GM20000 (cell line): ENCODE measurements at regions not wholly inside any gene's neighbourhood (a gene's known extent, or its start where the extent isn't known, plus 50 kb on each side); places are given as distances from the start of the nearest gene placed in this dataset.
"Not testable (repeated sequence)": the region's sequence is repeated elsewhere in the genome, so short reads cannot be mapped to it uniquely, and the experiment has no call there.

Source experiments
- DNase-seq: peaks from one replicate; pipeline ENCODE4 v3.0.0; 2012; ENCODE audit warnings: low spot score
- TF ChIP-seq, protein P1 (sequence below): IDR thresholded peaks from 2 replicates; pipeline ENCODE4 v1.5.1; 2012; ENCODE audit warnings: mild to moderate bottlenecking, control low read depth; ENCODE audit errors: extremely low read depth, missing control alignments

DNA sequence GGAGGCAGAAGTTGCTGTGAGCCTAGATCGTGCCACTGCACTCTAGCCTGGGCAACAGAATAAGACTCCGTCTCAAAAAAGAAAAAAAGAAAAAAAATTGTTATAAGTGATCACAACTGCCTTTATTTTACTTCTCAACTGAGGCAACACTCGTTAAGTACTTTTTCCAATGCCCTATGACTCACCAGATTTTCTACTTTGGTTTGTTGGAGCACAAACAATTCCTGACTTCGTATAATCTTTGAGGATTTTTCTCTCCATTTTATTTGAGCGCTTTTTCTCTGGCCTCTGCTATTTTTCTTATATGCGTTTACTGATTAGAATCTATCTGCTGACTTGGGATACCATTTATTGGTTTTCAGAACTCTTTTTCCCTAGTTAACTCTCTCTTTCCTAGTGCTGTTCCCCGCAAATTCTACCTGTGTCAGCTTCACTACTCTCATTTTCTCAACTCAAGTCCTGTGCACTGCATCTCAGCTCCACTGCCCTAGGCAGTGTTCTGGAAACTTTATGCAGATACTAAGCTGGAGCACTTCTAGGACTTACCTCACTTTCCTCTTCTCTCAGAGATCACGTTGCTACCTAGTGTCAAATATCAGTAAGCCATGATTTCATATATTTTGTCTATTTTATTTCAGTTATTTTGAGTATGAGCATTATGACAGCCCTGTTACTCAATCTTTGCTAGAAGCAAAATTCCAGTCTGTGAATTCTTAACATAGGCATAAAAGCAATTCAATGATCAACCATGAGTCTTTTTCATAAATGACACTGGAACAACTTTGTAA, 1120.1 kb upstream of the CITED2 start:
- DNase-seq: no peak
- TF ChIP-seq, protein P1, sequence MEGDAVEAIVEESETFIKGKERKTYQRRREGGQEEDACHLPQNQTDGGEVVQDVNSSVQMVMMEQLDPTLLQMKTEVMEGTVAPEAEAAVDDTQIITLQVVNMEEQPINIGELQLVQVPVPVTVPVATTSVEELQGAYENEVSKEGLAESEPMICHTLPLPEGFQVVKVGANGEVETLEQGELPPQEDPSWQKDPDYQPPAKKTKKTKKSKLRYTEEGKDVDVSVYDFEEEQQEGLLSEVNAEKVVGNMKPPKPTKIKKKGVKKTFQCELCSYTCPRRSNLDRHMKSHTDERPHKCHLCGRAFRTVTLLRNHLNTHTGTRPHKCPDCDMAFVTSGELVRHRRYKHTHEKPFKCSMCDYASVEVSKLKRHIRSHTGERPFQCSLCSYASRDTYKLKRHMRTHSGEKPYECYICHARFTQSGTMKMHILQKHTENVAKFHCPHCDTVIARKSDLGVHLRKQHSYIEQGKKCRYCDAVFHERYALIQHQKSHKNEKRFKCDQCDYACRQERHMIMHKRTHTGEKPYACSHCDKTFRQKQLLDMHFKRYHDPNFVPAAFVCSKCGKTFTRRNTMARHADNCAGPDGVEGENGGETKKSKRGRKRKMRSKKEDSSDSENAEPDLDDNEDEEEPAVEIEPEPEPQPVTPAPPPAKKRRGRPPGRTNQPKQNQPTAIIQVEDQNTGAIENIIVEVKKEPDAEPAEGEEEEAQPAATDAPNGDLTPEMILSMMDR: no peak

DNA sequence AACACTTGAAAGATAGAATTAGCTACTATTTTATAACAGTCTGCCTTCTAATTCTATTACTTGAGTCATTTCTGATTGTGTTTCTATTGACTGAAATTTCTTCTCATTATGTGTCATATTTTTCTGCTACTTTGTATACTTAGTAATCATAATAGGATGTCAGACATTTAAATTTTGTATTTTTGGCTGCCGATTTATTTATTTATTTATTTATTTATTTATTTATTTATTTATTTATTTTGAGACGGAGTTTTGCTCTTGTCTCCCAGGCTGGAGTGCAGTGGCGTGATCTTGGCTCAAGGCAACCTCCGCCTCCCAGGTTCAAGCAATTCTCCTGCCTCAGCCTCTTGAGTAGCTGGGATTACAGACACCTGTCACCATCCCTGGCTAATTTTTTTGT, 1119.0 kb upstream of the CITED2 start:
- DNase-seq: not testable (repeated sequence)

DNA sequence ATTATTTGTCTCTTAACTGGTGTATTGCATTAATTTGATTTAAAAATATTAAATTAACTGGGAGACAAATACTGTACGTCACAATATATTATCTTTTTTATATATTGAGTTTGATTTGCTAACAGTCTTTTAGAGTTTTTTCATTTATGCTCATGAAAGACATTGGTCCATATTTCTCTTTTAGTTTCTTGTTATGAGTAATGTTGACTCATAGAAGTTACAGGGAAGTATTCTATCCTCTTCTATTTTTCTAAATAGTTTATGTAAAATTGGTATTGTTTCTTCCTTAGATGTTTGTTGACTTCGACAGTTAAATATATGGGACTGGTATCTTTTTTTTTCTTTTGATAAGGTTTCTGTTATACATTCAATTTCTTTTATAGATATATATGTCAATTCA, 1115.6 kb upstream of the CITED2 start:
- DNase-seq: no peak
- TF ChIP-seq, protein P1: no peak

DNA sequence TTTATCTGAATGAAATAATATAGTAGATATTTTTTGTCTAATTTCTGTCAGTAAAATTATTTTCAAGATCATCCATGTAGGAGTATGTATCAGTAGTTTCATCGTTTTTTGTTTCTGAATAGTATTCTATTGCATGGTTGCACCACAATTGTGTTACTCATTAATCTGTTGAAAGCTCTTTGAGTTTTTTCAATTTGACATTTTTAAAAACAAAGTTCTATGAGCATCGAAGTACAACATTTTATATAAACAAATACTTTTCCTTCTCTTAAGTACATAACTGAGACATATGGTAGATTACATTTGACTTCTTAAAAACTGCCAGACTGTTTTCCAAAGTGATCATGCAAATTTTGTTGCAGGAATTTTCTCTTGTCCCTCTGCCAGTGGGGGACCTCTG, 1113.1 kb upstream of the CITED2 start:
- TF ChIP-seq, protein P1: no peak

DNA sequence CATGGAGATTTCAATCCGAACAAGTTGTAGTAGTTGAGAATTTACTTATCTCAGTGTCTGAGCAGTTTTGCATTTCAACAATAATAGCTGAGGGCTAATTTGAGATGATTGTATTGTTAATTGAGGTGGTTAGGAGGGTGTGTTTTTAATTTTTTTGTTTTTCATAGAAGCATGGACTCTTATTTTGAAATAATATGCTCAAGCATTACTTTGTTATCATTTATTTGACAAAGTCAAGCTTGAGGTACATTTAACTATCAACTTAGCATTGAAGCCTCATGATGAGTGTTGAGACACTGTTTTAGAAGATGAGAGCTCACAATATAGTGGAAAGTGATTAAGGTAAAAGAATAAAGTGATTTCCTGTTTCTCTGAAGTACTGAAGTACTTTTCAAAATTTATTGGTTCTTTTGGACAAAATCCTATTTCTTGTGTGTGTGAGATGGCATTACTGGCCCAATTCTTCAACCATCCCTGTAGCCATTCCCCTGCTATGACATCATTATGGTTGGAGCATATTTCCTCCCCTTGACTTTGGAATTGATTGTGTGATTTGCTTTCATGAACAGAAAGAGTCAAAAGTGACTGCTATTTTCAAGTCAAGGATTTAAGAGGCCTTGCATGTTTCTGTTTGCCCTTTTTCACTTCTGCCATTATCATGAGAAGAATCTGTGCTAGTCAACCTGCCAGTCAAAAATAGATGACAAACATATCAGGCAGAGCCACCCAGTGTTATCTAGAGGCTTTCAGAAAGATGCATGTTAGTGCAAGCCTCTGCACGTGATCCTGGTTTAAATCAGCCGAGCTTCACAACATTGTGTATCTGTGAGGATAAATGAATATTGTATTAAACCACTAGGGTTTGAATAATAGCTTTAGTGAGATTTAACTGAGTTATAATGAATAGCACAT, 1112.3 kb upstream of the CITED2 start:
- no peak for DNase-seq
- TF ChIP-seq, protein P1: no peak

More for the DNA sequence above, 1113.1 kb upstream of the CITED2 start:
- DNase-seq: no peak

DNA sequence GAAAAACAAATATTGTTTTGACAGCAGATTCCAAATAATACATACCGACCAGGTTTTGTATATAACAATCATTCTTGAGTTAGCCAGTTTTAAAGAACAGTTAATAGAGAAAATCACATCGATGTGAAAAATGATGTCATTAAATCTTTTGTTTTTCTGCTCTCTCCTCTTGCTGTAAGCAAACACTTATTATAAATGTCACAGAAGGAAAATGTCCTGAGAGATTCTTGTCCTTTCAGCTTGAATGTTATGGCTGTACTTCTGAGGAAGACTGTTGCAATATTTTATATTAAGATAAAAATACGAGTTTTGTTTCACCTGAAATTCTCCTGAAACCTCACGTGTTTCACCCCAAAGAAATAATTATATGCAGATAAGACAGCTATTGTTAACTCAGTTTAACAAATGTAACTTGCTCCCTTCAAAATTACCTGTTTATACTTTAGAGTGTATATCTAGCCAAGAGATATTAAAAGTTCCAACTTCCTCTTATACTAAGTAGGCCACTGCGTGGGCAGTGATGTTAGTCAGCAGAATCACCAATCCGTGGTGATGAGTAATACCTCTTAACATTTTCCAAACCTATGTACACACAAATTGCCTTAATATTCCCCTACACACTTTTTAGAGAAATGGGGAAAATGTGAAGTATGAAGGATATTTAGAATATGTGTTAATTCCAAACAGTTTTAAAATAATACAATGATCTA, 1111.4 kb upstream of the CITED2 start:
- DNase-seq: no peak

DNA sequence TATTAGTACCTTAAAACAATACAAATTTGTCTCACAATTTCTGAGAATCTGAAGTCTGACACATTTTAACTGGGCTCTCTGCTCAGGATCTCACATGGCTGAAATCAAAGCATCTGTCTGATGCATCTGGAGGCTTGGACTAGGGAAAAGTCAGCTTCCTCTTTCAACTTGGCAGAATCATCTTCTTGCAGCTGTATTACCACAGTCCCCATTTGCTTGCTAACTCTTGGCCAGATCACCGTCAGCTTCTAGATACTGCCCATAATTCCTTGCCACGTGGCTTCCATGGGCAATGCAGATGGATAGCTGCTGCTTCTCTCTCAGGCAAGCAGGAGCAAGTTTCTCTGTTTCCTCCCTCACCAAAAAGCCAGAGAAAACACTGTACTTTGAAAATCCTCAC, 1106.4 kb upstream of the CITED2 start:
- TF ChIP-seq, protein P1: no peak
- no peak for DNase-seq

More for the DNA sequence above, 1111.4 kb upstream of the CITED2 start:
- TF ChIP-seq, protein P1: no peak
